IPS-NIHi7 (cell line): ENCODE measurements at regions not wholly inside any gene's neighbourhood (a gene's known extent, or its start where the extent isn't known, plus 50 kb on each side); places are given as distances from the start of the nearest gene placed in this dataset.
A peak's percentile ranks its signal among the peaks of the same experiment; 100 is the strongest.
"Not testable (repeated sequence)": the region's sequence is repeated elsewhere in the genome, so short reads cannot be mapped to it uniquely, and the experiment has no call there.

ENCODE experiments used
- DNase-seq: peaks from one replicate; pipeline ENCODE4 v3.0.0; 2012; ENCODE audit warnings: mixed read lengths; ENCODE audit errors: extremely low spot score

DNA sequence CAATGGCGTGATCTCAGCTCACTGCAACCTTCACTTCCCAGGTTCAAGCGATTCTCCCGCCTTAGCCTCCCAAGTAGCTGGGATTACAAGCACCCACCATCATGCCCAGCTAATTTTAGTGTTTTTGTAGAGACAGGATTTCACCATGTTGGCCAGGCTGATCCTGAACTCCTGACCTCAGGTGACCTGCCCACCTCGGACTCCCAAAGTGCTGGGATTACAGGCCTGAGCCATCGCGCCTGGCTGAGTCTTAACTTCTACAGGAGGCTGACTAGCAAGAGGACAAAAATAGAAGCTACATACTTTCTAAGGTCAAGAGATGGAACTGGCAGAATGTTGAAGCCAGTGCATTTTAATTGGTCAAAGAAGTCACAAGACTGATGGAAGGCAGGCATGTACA, 2296.2 kb upstream of the RAG2 start:
- DNase-seq, result not testable (repeated sequence)

DNA sequence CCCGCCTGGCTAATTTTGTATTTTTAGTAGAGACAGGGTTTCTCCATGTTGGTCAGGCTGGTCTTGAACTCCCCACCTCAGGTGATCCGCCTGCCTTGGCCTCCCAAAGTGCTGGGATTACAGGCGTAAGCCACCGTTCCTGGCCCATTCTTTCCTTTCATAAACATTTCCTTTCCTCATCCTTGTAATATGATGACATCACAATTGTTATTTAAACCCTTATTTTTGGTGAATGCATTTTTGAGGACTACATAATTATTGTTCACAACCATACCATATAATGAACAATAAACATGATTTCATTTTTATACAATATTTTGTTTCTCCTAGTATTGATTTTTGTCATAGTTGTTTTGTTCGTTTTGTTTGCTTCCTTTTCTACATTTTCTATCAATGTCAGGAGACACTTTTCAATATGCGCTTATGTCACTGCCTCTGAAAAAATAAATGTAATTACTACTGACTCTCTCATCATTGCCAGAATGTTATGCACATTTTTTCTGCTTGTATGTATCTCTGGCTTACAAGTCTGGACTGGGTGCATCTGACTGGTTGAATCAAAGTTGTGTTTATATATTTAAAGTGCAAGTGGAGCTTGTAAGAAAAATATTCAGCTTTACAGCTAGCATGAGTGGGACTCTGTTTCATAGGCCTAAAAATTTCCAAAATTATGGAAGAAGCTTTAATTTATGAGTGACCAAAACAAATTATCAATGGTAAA, 2286.3 kb upstream of the RAG2 start:
- DNase-seq, result no peak

DNA sequence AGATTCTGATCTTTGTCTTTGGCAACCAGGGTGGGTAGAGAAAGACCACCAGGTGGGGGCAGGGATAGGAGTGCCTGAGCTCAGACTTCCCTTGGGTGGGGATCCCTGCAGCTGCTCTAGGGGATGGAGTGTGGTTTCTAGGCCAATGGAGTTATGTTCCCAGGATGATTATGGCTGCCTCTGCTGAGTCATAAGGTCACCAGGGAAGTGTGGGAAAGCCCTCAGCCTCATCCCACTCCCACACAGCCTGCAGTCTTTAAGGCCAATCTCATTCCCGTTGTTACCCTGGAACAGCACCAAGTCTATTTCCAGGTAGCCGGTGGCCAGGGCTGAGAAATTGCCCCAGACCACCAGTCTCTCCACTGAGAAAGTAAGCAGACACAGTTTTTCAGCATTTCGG, 2269.3 kb upstream of the RAG2 start:
- DNase-seq, result no peak

DNA sequence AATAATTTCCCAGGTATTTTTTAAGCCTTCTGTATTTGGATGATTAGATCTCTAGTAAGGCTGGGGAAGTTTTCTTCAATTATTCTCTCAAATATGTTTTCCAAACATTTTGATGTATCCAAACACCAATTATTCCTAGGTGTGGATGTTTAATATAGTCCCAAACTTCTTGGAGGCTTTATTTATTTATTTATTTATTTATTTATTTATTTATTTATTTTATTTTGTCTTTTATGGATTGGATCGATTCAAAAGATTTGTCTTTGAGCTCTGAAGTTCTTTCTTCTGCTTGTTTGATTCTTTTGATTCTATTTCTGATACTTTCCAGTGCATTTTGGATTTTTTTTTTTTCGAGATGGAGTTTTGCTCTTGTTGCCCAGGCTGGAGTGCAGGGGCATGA, 2267.9 kb upstream of the RAG2 start:
- no peak for DNase-seq

DNA sequence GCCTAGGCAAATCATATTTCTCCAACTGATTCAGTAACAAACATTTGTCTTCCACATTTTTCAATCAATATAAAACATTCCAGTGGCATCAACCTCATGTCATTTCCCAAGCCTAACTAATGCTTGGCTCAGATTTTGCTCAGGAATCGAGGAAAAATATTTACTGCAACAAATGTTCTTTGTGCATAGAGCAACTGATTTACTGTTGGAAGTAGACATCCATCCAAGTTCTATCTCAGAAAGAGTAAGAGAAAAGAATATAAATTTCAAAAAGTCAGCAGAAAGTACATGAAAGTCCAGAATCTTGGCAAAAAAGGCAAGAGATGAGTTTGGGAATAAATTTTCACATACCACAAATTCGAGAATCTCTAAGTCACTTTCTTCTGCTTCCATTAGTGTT, 2245.0 kb upstream of the RAG2 start:
- no peak for DNase-seq

DNA sequence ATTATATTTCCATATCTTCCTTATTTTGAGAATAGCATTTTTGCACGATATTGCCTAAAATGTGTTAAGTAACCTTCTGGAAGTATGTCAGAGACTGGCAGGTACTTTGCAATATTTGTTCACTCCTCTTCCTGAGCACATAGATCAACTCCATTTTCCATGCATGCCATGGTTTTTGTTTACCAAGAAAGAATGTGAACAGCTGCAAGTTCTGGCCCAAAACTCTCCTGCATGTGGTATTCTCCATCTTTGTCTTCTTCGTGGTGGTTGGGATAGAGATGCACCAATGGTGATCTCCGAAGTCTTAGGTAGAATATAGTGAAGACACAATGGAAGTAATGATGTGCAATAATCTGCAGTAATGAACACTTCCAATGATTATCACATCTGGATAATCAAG, 2241.0 kb upstream of the RAG2 start:
- no peak for DNase-seq

DNA sequence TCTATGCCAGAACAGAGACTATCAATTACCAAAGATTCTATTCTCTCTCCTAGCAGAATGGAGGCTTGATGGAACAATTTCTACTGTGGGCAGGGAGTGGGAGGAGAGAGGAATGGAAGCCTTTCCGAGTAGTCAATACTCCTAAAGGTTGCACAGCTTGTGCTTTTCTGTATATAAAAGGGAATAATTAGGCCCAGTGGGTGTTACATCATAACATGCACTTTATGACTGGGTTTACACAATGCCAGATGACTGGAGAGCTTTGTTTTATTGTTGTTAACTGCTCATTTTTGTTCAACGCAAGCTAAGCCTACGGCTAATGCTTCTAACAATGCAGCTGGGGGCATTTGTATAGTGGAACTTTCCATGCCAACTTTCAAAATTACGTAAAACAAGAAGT, 2237.9 kb upstream of the RAG2 start:
- DNase-seq, result no peak

DNA sequence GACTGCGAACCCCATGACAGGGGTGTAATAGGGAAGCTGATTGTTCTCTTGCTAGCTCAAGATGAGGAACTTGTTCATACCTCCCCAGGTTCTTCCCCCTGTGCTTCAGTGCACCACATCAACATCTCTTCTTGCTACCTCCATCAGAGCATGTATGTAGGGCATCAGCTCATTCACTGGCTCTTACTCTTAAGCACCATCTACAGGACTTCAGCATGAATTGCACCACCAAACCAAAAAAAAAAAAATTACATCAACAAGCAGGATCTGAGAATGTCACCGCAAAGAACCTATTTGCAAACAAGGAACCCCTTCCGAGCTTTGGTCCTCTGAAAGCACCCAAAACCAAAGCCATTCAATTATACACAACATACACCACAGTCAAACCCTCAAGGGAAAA, 2226.5 kb upstream of the RAG2 start:
- DNase-seq, result no peak

DNA sequence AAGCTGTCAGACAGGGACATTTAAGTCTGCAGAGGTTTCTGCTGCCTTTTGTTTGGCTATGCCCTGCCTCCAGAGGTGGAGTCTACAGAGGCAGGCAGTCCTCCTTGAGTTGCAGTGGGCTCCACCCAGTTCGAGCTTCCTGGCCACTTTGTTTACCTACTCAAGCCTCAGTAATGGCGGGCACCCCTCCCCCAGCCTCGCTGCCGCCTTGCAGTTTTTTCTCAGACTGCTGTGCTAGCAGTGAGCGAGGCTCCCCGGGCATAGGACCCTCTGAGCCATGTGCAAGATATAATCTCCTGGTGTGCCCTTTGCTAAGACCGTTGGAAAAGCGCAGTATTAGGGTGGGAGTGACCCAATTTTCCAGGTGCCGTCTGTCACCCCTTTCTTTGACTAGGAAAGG, 2223.8 kb upstream of the RAG2 start:
- not testable (repeated sequence) for DNase-seq

DNA sequence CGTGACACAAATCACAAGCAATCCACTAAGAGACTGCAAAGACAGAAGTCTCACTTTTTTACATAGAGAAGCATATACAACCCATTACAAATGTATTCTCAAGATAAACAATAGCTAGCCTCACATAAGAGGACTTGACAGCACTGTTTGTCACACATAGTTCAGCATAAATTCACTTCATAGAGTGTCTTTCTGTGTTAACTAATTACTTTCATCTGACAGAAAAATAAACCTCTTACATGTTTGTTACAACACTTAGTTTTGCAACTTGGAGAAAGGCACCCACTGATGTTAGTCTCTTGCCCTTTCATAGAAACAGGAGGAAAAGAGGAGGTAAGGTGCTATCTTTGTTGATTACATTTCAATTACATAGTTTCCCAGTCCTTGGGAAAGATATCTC, 2221.9 kb upstream of the RAG2 start:
- DNase-seq, result no peak

DNA sequence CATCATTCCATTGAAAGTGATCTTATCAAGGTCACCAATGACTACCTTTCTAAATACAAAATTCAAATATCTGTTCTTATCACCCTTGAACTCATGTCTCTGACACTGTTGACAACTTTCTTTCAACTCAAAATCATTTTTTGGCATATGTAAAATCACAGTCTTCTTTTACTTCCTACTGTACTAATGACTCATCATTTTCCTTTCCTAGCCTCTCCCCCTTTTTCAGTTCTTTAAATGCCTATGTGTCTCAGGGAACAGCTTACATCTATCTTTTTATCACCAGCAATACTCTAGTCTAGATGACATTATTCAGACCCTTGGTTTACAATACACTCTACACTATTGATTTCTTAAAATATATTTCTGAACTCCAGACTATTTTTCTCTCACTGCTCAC, 2220.7 kb upstream of the RAG2 start:
- no peak for DNase-seq

DNA sequence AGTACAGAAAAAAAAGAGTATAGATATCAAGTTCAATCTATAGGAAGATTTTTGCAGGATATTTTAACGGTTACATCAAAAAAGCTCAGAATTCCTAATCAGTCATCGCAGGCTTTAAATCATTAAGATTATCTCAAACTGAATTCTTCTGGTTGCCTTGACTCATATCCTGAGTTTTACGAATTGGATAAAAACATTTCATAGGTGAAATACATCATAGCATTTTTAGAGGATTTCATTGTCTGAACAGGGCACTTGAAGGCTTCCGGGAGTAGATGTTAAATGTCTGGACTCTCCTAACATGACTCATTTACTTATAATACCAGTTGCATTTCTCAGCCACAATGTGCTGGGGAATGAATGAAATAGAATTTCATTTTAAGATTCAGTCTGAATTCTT, 2216.6 kb upstream of the RAG2 start:
- no peak for DNase-seq

DNA sequence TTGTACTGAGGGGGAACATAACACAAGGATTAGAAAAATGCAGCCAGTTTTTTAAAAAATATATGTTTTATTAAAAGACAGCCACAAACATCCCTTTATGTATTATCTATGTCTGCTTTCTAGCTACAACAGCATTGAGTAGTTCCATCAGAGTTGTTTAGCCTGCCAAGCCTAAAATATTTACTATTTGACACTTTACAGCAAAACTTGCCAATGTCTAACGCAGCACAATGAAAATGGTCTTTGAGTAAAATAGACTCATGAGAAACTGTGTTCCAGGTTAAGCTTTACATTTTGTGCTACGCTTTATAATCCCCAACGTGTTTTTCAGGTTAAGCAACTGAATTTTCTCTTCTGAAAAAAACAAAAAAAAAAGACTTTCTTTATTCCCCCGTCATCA, 2211.5 kb upstream of the RAG2 start:
- DNase-seq, result no peak

DNA sequence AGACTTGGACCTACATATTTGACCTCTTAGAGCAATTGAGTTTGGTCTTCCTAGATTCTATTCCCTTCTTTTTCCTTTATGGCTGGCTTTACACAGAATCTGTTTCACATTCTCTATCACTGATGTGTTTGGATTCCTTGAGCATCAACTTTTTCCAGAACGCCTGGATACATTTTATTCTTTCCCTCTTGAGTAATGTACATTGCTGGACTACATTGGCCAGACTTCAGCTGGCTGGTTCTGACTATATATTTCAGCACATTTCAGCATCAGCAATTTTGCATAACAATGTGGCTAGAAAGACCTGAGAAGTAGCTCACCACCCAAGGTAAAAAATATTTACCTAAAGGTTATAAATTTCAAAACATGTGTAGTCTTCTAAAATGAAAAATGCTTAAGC, 2198.2 kb upstream of the RAG2 start:
- no peak for DNase-seq

DNA sequence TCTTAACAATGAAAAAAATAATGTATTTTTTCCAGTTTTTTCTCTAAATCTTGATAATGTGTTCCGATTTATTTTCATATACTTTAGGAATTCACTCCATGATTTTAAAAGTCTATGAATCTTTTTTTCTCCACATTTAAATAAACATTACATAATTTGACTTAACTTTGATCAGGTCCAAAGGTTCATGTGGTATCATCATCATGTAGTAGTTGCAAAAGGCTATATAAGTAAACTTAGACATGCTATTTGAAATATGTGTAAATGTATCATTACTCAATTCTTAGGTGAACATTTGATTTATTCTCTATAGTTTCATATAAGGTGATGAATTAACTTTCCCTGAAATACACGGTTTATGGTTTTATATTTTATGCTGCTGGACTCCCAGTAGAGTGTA, 2197.0 kb upstream of the RAG2 start:
- DNase-seq, result no peak

DNA sequence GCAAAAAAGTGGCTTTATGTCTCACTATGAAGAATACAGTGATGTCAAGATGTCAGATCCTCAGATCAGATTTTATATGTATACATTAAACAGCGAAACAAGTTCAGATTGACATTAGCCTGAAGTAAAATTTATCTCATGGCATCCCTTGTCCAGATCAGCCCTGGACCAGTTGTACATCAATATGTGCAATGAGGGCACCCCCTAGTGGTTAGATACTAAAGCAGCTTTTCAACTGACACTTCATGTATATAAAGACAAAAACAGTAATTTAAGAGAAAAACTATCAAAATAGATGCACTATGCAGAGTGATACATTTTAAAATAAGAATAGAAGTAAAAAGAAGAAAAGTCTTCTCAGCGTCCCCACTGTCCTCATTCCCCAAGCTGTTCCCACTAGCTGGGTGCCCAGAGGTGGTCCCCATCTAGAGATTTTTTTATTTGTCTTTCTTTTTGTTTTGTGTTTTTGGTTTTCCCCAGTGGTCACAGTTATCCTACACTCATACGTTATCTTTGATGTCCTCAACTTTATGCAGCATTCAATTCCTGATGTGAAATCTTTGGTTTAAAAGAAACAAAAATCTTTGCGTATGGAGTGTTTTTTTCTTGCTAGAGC, 2193.4 kb upstream of the RAG2 start:
- DNase-seq, result peak; percentile 10

DNA sequence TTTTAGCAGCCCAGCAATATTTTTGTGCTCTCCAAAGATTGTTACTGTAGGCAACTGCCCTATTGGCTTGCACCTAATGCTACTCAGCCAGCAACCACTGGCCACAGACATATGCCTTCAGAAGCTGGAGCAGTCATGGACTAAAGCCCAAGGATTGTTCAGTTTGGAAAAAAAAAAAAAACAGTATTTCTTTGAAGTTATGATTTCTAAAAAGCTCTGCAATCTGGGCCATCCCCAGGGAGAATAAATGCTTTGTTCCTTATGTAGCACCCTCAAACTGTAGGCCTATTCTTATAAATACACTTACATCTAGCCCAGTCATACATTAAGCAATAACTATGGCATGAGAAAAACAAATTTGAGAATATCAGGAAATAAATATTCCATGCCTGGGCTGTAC, 2190.5 kb upstream of the RAG2 start:
- DNase-seq, result no peak

DNA sequence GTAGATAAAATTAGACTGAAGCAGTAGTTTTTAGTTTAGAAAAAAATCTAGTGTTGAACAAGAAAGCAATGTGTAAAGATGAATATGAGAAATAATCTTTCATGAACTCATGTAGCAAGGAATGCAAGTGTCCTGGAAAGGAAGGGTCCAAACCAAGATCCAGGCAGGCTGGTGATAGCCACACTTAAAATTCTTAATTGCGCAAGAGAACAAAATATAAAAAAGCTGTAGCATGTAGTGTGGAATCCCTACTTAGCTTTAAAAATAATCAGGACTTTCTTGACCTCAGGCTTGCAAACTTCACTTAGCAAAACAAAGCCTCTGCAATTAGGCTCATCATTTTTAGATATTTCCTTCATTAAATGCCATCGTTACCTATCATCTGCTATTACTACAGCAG, 2186.1 kb upstream of the RAG2 start:
- DNase-seq, result no peak

DNA sequence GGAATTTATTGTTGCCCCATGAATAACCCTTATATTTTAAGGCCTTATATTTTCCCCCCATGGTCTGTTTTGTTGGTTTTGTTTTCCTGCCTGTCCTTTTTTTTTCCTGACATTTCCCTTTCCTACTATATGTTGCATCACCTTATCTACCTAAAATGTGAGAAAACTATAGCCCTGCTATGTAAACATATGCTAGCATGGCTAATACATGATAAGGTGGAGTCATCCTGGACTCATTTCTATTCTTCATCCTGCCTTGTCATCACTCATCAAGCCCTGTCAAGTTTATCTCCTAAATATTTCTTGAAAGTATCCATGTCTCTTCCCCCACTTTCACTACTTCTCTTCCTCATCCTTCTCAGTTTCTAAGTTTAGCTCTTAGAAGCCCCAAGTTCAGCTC, 2168.8 kb upstream of the RAG2 start:
- DNase-seq, result no peak

DNA sequence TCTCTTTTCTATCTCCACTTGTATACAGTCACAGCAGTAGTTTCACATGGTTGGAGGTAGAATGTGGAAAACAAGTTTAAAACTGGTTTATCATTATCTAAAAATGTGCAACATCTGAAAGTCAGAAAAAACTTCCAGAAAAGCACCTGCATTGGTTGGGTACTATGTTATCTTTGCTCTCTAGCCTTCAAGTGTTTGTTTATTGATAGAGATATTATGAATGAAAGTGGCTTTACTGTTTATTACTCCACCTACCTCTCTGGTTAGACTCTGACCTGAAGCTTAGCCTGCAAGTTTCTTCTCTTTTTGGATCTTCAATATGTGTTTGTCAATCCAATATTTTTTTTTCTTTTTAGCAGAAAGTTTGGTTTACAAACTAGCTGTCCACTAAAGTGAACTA, 2161.4 kb upstream of the RAG2 start:
- DNase-seq, result no peak

DNA sequence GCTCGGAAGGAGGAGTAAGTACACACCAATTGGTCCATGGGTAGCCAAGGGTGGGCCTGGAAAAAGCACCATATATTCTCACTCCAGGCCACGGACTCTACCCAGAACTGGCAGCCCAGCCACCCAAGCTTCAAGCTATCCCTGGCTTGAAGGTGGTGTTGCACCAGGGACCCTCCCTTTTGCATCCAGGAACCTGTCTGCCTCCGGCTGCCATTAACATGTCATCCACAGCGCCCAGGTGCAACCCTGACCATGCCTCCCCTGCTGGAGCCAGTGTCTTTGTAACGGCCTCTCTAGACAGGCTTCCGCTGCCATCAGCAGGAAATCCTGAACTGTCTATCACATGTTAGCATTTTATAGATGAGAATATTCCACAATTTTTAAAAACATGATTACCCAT, 2158.5 kb upstream of the RAG2 start:
- DNase-seq, result no peak

DNA sequence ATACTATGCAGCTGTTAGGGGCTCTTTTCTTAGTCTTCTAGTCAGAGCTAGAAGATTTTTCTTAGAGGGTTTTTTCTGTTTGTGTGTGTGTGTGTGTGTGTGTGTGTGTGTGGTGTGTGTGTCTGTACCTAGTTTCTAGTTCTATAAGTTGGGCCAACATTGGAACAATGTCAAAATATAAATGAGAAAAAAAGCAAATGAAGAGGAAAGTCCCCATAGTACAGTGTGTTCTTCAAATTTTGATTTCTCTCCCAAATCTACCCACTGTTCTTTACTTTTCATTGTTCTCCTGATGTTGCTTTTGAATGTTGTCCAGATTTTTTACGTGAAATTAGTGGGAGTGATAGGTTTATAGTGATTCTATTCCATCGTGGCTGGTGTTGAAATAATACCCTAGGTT, 2153.4 kb upstream of the RAG2 start:
- no peak for DNase-seq

DNA sequence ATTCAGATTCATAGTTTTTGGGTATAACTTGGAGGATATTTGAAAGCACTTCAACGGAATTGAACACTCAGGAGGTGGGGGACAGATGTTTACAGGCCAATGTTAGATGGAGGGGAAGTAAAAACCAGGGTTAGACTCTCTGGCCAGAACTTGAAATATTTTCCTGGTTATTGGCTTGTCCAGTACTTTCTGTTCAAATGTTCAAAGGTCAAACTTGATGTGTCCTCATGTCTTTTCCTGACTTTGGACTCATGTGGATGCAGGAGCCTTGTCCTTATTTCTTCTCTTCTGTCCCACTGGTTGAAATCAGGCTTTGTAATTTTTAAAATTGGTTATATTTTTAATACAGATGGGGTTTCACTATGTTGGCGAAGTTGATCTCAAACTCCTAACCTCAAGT, 2148.5 kb upstream of the RAG2 start:
- not testable (repeated sequence) for DNase-seq

DNA sequence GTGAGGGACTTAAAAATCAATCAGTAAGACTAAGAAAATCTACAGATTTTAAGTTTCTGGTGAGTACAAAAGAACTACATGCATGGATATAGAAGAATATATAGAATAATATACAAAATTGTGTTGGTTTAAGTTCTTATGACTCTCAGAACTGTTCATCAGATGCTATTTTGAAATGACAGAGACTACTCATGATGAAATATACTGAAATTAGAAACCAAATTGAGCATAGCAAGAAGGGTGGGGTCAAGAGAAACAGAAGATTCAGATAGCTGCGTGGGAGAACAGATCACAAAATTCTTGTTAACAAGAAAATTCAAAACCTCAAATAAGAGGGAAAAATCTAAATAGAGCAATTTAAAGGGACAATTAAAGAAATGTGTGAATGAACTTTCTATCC, 2125.3 kb upstream of the RAG2 start:
- no peak for DNase-seq
